Ascending aorta (tissue), 2 donors: ENCODE measurements at regions not wholly inside any gene's neighbourhood (a gene's known extent, or its start where the extent isn't known, plus 50 kb on each side); places are given as distances from the start of the nearest gene placed in this dataset.

ENCODE experiments used
- DNase-seq, 2 donors: peaks; one replicate each; pipeline ENCODE4 v3.0.0-alpha.2; 2019; ENCODE audit warnings: low spot score in 2 of 2
- H3K27ac ChIP-seq, 2 donors: fragments of 200-600 bp; sonication (generic); one replicate each; pipeline ENCODE4 v1.5.1; 2016 to 2017; ENCODE audit warnings: mild to moderate bottlenecking in 1 of 2
- H3K27me3 ChIP-seq: fragments of 200-600 bp; sonication (generic); one replicate; pipeline ENCODE4 v1.5.1; 2017
- H3K36me3 ChIP-seq, 2 donors: fragments of 200-600 bp; sonication (generic); one replicate each; pipeline ENCODE4 v1.5.1; 2016
- H3K4me1 ChIP-seq, 2 donors: fragments of 200-600 bp; sonication (generic); one replicate each; pipeline ENCODE4 v1.5.1; 2016 to 2017; ENCODE audit warnings: mild to moderate bottlenecking in 1 of 2
- H3K4me3 ChIP-seq, 2 donors: fragments of 200-600 bp; sonication (generic); one replicate each; pipeline ENCODE4 v1.5.1; 2016 to 2017; ENCODE audit warnings: mild to moderate bottlenecking in 1 of 2
- H3K9me3 ChIP-seq, 2 donors: fragments of 200-600 bp; sonication (generic); one replicate each; pipeline ENCODE4 v1.5.1; 2016
- intact Hi-C: fragments of 100-400 bp; cut with DNase I; formaldehyde crosslinking; loops from one replicate; pipeline ENCODE4 v1.15.1; 2023
- TF ChIP-seq, protein P1 (sequence below), 3 experiments: fragments of 200-600 bp in 2 of 3; fragments of 450-650 bp in 1 of 3; sonication (generic) in 2 of 3; IDR thresholded peaks; one replicate each; pipeline ENCODE4 v1.5.1; 2016 to 2019; ENCODE audit warnings: antibody characterized with exemption in 3 of 3, mild to moderate bottlenecking in 1 of 3, moderate library complexity in 1 of 3

DNA sequence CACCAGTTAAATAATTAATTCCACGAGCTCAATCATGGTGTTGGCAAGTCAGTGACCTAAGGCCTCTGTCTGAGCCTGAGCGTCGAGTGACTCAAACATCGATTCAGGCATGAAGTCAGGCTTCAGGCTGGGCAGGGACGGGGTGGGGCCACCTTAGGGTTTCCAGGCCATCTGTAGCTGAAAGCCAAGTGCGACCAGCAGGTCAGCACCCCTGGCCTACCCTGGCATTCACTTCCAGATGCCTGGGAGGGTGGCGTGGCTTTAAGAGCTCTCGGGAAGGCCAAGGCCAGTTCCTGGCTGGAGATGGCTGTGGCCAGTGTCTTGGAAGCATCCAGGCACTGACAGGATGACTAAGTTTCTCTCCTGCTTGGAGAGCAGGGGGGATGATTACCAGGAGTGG, 113.4 kb downstream of the DACT2 start:
- TF ChIP-seq, protein P1, sequence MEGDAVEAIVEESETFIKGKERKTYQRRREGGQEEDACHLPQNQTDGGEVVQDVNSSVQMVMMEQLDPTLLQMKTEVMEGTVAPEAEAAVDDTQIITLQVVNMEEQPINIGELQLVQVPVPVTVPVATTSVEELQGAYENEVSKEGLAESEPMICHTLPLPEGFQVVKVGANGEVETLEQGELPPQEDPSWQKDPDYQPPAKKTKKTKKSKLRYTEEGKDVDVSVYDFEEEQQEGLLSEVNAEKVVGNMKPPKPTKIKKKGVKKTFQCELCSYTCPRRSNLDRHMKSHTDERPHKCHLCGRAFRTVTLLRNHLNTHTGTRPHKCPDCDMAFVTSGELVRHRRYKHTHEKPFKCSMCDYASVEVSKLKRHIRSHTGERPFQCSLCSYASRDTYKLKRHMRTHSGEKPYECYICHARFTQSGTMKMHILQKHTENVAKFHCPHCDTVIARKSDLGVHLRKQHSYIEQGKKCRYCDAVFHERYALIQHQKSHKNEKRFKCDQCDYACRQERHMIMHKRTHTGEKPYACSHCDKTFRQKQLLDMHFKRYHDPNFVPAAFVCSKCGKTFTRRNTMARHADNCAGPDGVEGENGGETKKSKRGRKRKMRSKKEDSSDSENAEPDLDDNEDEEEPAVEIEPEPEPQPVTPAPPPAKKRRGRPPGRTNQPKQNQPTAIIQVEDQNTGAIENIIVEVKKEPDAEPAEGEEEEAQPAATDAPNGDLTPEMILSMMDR (IDR thresholded peaks at IDR 0.05) = no peak
- Histone ChIP-seq H3K4me1 (no peaks in the 10 kb centered on the region), H3K4me3 (no peak overlapping the region), H3K36me3 (no peaks in the 10 kb centered on the region), H3K27me3 (no peaks in the 10 kb centered on the region), H3K27ac (no peak overlapping the region), H3K9me3 (no peaks in the 10 kb centered on the region)
- no peak for DNase-seq
- intact Hi-C loops = no loop called here

DNA sequence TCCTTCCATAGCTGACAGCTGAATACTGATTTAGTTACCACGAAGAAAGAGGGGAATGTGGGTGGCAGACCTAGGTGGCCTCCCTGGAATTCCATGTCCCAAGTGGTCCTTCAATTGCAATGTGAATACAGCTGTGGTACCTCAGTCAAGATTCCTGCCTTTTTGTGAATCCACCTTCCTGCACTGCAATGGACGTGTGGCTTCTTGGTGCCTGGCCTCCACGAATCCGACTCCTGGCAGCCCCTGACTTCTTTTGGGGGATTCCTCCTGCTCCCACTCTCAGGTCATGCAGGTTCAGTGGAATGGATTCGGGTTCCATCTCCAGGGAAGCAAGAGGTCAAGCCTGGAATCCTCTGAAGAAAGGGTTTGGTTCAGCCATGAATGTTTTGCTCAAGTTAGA, 117.8 kb downstream of the DACT2 start:
- DNase-seq = no peak
- no peaks in the 10 kb centered on the region for H3K36me3 ChIP-seq

DNA sequence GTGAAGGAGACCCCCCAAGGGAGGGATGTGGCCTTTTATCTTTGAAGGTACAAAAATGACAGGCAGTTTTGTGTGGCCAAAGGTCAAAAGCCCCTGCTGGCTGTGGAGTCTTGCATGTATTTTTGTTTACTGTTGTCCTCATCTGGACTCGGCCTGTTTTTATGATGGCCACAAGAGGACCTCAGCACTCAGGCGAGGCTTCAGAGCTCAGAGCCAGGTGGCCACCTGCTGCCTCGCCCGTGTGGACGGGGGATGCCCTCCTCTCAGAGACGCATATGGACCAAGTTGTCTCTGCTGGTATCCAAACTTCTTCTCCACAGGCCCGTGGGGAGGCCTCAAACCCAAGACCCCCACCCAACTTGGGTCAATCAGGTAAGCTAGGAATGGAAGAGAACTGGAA, 118.2 kb downstream of the DACT2 start:
- intact Hi-C loops = no loop called here
- DNase-seq = no peak
- Histone ChIP-seq H3K4me1 (no peaks in the 10 kb centered on the region), H3K36me3 (no peaks in the 10 kb centered on the region), H3K9me3 (no peaks in the 10 kb centered on the region), H3K4me3 (no peak overlapping the region), H3K27me3 (no peaks in the 10 kb centered on the region), H3K27ac (no peak overlapping the region)
- TF ChIP-seq, protein P1 (IDR thresholded peaks at IDR 0.05) = no peak

More for the DNA sequence above, 117.8 kb downstream of the DACT2 start:
- no peaks in the 10 kb centered on the region for H3K27me3 ChIP-seq
- TF ChIP-seq, protein P1 (IDR thresholded peaks at IDR 0.05) = no peak
- H3K4me3 ChIP-seq = no peak overlapping the region
- H3K27ac ChIP-seq = no peak overlapping the region
- no peaks in the 10 kb centered on the region for H3K9me3 ChIP-seq
- intact Hi-C loops = no loop called here
- H3K4me1 ChIP-seq = no peaks in the 10 kb centered on the region

GRCh38 chr6:168200571-168201134, 118.9 kb downstream of the DACT2 start:
- H3K4me3 ChIP-seq = no peak overlapping the region
- TF ChIP-seq, protein P1 (IDR thresholded peaks at IDR 0.05) = no peak
- no peak for DNase-seq
- intact Hi-C loops = no loop called here
- no peaks in the 10 kb centered on the region for H3K9me3 ChIP-seq
- no peaks in the 10 kb centered on the region for H3K36me3 ChIP-seq
- no peak overlapping the region for H3K27ac ChIP-seq
- no peaks in the 10 kb centered on the region for H3K27me3 ChIP-seq
- no peaks in the 10 kb centered on the region for H3K4me1 ChIP-seq

- intact Hi-C loops = no loop called here
- TF ChIP-seq, protein P1 (IDR thresholded peaks at IDR 0.05) = no peak
- DNase-seq = no peak
- no peak overlapping the region for H3K27ac ChIP-seq
- no peak overlapping the region for H3K4me3 ChIP-seq
- H3K4me1 ChIP-seq = no peaks in the 10 kb centered on the region
- H3K9me3 ChIP-seq = no peaks in the 10 kb centered on the region
- H3K27me3 ChIP-seq = no peaks in the 10 kb centered on the region
- no peaks in the 10 kb centered on the region for H3K36me3 ChIP-seq
Measured at GRCh38 chr6:168198302-168199180, 119.5 kb upstream of the FRMD1 start.
